Smooth muscle cell of the brain vasculature (primary cell): ENCODE measurements at regions not wholly inside any gene's neighbourhood (a gene's known extent, or its start where the extent isn't known, plus 50 kb on each side); places are given as distances from the start of the nearest gene placed in this dataset.
A peak's percentile ranks its signal among the peaks of the same experiment; 100 is the strongest.

ENCODE experiments used
- DNase-seq: peaks from one replicate; pipeline ENCODE4 v3.0.0-alpha.2; 2012; ENCODE audit warnings: low read depth, low spot score

- DNase-seq: no peak
Observed at GRCh38 chr17:77307479-77308198, 166.9 kb downstream of the SEC14L1 start.

DNA sequence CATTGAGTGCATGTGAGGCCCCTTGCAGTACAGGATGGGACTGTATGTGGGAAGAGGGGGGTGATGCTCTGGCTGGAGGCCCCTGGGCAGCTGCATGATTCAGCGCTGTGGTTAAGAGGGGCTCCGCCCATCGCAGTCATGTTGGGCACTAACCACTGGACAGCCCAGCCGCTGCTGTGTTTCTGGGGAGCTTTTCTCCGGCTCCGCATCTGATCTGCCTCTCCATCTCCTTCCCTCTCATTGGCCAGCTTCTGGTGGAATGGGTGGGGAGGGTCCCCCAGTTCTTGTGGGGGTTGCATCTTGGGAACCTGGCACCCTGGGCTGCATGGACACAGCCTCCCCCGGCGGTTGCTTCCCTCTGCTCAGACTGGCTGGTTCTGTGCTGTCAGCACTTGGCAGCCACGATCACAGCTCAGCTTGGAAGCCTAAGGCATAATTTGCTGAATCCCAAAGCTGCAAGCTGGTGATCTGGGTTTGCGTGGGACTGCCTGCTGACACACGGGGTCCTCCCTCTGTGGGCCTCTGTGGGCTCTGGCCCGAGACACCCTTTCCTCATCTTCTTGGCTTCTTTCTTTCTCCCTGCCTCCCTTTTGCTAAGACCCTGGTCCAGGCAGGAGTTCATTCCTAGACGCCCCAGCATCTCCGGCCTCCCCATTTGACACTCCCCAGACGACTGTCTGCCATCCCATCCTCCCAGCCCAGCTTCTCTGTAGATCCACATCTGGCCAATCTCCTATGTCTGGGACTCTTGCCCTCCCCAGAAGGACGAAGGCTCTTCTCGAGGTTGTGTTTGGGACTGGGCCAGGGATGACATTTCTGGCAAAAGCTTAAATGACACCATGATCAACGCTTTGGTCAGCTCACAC is 168.3 kb downstream of the SEC14L1 start:
- DNase-seq: no peak

DNA sequence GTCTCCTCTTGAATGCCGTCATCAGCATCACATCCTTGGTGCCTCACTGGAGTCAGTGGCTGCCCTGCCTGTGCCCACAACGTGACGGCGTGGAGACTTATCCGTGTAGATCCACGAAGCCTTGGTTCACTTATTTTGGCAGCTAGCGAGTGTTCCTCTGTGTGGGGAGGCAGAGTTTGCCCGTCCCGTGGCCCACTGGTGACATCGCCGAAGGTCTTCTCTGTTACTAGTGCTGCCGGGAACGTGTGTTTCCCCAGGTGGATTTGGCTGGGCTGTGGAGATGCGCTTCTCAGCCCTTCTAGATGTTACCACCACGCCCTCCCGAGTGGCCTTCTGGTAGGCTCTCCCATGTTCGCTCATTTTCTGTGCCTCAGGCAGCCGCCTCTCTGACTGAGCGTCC is 169.6 kb downstream of the SEC14L1 start:
- no peak for DNase-seq

DNA sequence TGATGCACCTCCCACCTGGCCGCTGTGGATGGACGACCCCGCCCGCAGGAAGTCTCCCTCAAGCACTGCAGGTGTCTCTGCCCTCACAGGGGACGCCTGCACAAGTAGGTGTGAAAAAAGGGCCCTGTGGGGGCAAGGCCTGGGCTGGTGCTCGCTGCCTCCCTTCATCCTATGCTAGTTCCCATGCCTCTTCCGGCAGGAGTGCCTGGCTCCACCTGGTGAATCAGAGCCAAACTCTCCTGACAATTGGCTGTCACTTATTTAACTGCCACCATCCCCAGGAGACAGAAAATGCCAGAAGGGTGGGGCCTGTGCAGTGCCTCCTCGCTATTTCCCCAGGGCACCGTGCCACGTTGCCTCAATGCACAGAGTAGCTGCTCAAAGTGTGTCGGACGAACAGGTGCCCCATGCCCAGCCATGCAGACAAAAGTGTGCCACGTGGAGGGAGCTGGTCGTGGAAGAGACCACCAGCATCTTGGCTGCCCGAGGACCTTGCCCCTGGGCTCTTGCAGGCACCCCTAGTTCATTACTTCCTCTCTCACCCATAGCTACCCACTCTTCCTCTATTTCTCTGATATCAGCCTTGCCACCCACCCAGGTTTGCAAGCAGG is 170.7 kb downstream of the SEC14L1 start:
- DNase-seq: no peak

- no peak for DNase-seq
Observed at GRCh38 chr17:77312061-77312701, 171.4 kb downstream of the SEC14L1 start.

DNA sequence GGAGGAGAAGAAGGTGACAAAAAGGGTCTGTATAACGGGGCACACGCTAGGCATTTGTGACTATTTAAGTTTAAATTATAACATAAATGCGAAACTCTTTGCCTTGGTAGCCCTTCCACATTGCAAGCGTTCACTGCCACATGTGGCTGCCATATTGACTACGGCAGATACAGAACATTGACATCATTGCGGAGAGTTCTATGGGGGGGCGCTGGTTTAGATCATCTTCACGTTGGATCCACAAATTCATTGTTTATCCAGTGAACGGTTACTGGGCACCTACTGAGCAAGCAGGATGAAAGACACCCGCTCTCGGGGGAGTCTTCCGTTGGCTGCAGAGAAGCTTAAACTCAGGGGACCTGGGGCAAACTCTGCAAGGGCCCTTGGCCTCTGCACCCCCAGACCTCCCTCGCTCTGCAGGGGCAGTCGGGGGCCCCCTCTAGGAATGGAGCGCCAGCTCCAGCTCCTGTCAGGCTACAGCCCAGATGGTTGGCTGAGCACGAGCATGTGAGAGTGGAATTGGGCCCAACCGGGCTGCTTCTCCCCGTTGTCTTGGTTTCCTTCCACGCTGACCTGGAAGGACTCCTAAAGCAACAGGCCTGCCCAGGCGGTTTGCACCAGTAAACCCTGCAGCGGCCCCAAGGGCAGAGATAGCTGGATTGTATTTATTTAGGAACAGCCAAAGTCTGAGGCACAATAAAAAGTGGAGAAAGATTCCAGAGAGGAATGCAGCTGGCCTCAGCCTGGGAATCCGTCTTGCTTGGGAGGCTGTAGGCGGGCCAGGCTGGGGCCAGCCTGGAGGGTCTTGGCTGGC is 172.2 kb downstream of the SEC14L1 start:
- peak; percentile 85 for DNase-seq

DNA sequence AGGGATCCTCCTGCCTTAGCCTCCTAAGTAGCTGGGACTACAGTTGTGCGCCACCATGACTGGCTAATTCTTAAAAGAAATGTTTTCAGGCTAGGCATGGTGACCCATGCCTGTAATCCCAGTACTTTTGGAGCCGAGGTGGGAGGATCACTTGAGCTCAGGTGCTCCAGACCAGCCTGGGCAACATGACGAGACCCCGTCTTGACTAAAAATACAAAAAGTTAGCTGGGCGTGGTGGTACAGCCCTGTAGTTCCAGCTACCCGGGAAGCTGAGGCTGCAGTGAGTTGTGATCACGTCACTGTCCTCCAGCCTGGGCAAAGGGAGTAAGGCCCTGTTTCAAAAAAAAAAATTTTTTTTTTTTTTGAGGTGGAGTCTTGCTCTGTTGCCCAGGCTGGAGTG is 173.1 kb downstream of the SEC14L1 start:
- DNase-seq: no peak

GRCh38 chr17:77314601-77315000 is 173.8 kb downstream of the SEC14L1 start:
- DNase-seq: no peak

- no peak for DNase-seq
Observed at GRCh38 chr17:77315010-77315409, 174.2 kb downstream of the SEC14L1 start.

GRCh38 chr17:77315551-77316190 is 174.9 kb downstream of the SEC14L1 start:
- no peak for DNase-seq

- DNase-seq: peak; percentile 89
Observed at GRCh38 chr17:77316191-77316641, 175.4 kb downstream of the SEC14L1 start.

- no peak for DNase-seq
Observed at GRCh38 chr17:77316651-77317050, 175.9 kb downstream of the SEC14L1 start.

DNA sequence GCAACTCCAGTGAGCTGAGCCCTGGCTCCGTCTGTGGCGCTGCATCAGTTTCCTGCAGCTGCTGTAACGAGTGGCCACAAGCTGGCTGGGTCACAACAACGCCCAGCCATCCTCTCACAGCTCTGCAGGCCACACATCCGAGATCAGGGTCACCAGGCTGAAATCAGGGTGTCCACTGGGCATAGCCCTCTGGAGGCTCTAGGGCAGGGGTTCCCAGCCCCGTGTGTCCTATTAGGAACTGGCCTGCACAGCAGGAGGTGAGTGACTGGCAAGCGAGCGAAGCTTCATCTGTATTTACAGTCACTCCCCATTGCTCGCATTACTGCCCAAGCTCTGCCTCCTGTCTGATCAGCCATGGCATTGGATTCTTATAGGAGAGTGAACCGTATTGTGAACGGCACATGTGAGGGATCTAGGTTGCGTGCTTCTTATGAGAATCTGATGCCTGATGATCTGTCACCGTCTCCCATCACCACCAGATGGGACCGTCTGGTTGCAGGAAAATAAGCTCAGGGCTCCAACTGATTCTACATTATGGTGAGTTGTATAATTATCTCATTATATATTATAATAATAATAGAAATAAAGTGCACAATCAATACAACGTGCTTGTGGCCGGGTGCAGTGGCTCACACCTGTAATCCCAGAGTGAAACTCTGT is 176.5 kb downstream of the SEC14L1 start:
- DNase-seq: no peak

GRCh38 chr17:77318021-77318420 is 177.3 kb downstream of the SEC14L1 start:
- no peak for DNase-seq

GRCh38 chr17:77318491-77319210 is 177.9 kb downstream of the SEC14L1 start:
- DNase-seq: no peak

DNA sequence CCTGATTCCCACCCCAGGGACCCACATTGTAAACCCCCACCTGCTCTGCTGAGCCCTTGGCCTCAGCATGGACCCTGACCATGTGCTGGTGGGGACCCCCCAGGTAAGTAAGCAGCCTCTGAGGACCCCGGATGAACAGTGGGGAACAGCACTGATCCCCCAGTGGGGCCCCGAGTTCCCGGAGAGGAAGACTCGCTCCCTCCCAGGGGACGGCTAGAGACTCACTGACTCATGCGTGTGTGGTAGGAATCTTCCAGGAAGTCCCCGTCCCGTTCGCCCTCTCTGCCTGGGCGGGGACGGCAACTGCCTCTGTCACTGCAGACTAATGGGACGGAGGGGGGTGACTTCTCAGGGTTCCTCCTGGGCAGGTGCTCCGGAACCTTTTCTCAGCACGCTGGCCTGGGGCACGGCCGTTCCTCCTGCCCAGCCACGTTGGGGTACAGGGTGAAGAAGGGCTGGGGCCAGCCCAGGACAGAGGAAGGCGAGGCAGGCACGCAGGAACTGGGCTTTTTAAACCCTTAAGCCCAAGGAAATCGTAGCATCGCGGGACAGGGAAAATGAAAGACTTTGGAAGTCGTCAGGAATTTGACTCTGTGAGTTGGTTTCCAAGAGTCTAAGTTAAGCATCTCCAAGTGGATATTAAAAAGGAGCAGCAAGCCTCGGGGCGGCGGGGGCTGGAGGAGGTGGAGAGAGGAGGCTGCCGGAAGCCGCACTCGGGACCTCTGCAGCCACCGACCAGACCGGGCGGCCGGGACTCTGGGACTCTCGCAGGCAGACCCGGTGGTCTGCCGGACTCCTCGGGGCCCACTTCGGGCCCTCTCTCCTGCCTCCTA is 178.7 kb downstream of the SEC14L1 start:
- no peak for DNase-seq

GRCh38 chr17:77320044-77320440 is 179.3 kb downstream of the SEC14L1 start:
- no peak for DNase-seq

DNA sequence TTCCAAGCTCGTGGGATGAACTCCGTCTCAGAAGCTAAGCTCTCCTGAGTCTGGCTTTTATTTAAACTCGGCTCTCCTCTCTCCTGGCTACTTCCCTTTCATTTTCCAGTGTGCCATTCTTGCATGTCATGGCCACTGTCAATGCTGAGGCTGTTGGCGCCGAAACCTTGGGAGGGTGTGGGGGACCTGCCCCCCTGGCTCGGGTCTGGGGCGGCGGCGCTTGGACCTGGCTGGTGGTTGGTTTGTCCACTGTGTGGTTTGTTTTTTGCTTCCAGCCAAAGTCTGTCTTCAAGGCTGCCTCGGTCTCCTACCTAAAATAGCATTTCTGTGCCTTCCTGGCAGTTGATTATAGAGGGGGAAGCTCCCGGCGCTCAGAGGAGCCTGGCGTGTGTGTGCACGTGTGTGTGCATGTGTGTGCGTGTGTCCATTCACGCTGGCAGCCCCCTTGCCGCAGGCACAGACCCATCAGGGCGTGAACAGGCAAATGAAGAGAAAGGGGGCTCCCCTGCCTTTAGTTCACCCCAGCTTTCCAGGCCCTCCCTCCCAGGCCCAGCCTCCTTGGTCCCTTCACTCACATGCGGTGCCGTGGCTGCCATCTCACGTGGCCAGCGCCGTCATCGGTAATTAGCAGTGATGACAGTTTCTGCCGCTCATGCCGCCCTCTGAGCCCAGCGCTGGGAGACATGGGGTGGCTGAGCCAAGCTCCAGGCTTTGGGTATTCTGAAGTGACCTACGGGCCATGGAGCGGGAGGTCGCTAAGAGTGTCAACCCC is 179.9 kb downstream of the SEC14L1 start:
- no peak for DNase-seq
